Stimulated activated CD4-positive, alpha-beta T cell treated with anti-CD3 and anti-CD28 coated beads, Interleukin-12 subunit alpha, Interleukin-12 subunit beta, amount 100 ng/mL, for 48 hours (primary cell): ENCODE measurements at regions not wholly inside any gene's neighbourhood (a gene's known extent, or its start where the extent isn't known, plus 50 kb on each side); places are given as distances from the start of the nearest gene placed in this dataset.

ENCODE experiments used
- DNase-seq, 3 donors: peaks; one replicate each; pipeline ENCODE4 v3.0.0-alpha.2; 2020; ENCODE audit warnings: low read depth in 2 of 3, low spot score in 1 of 3

- DNase-seq: no peak
Observed at GRCh38 chr4:63637270-63637669, 772.0 kb downstream of the TECRL start.

- no peak for DNase-seq
Observed at GRCh38 chr4:63632858-63633257, 776.4 kb downstream of the TECRL start.

GRCh38 chr4:63620271-63620670, 789.0 kb downstream of the TECRL start:
- DNase-seq: no peak

- DNase-seq: no peak
Observed at GRCh38 chr4:63619771-63620170, 789.5 kb downstream of the TECRL start.

GRCh38 chr4:63618883-63619718, 790.1 kb downstream of the TECRL start:
- DNase-seq: no peak

- DNase-seq: no peak
Observed at GRCh38 chr4:63607169-63607872, 801.9 kb downstream of the TECRL start.

- DNase-seq: no peak
Observed at GRCh38 chr4:63589796-63590195, 819.5 kb downstream of the TECRL start.

- no peak for DNase-seq
Observed at GRCh38 chr4:63583561-63583960, 825.7 kb downstream of the TECRL start.

GRCh38 chr4:63583007-63583406, 826.2 kb downstream of the TECRL start:
- DNase-seq: no peak

GRCh38 chr4:63580796-63581475, 828.3 kb downstream of the TECRL start:
- no peak for DNase-seq

GRCh38 chr4:63578383-63578782, 830.9 kb downstream of the TECRL start:
- DNase-seq: no peak

- DNase-seq: no peak
Observed at GRCh38 chr4:63566658-63567057, 842.6 kb downstream of the TECRL start.

GRCh38 chr4:63563288-63564014, 845.8 kb downstream of the TECRL start:
- no peak for DNase-seq

GRCh38 chr4:63558709-63559108, 850.5 kb downstream of the TECRL start:
- DNase-seq: no peak

- no peak for DNase-seq
Observed at GRCh38 chr4:63556332-63556731, 852.9 kb downstream of the TECRL start.

GRCh38 chr4:63553123-63553522, 856.1 kb downstream of the TECRL start:
- DNase-seq: no peak

GRCh38 chr4:63541828-63542227, 867.4 kb downstream of the TECRL start:
- no peak for DNase-seq

GRCh38 chr4:63529581-63530337, 879.5 kb downstream of the TECRL start:
- no peak for DNase-seq

- no peak for DNase-seq
Observed at GRCh38 chr4:63528256-63528991, 880.8 kb downstream of the TECRL start.

GRCh38 chr4:63526251-63526650, 883.0 kb downstream of the TECRL start:
- DNase-seq: no peak
